Activated CD4-positive, alpha-beta T cell treated with anti-CD3 and anti-CD28 coated beads, Interleukin-2, Interleukin-4, amounts not matched to agents 100 ng/mL and 50 ng/mL, durations not matched to agents 16 hours and 8 hours (primary cell): ENCODE measurements at regions not wholly inside any gene's neighbourhood (a gene's known extent, or its start where the extent isn't known, plus 50 kb on each side); places are given as distances from the start of the nearest gene placed in this dataset.

Experiments used
- DNase-seq: peaks from one replicate; pipeline ENCODE4 v3.0.0-alpha.2; 2020; ENCODE audit warnings: low spot score

- no peak for DNase-seq
Measured at GRCh38 chr1:163896001-163896400, 574.2 kb downstream of the NUF2 start.

- no peak for DNase-seq
Measured at GRCh38 chr1:163897412-163898155, 575.8 kb downstream of the NUF2 start.

- DNase-seq: no peak
Measured at GRCh38 chr1:163906283-163906682, 584.5 kb downstream of the NUF2 start.

- no peak for DNase-seq
Measured at GRCh38 chr1:163912170-163912884, 590.6 kb downstream of the NUF2 start.

GRCh38 chr1:163914785-163915413, 593.1 kb downstream of the NUF2 start:
- no peak for DNase-seq

- no peak for DNase-seq
Measured at GRCh38 chr1:163922743-163923201, 601.0 kb downstream of the NUF2 start.

- no peak for DNase-seq
Measured at GRCh38 chr1:163924041-163924440, 602.3 kb downstream of the NUF2 start.

GRCh38 chr1:163927493-163927892, 605.7 kb downstream of the NUF2 start:
- DNase-seq: no peak

GRCh38 chr1:163928069-163928468, 606.3 kb downstream of the NUF2 start:
- no peak for DNase-seq

GRCh38 chr1:163928651-163929050, 606.9 kb downstream of the NUF2 start:
- no peak for DNase-seq

- no peak for DNase-seq
Measured at GRCh38 chr1:163932901-163933300, 611.1 kb downstream of the NUF2 start.

- no peak for DNase-seq
Measured at GRCh38 chr1:163933437-163933836, 611.7 kb downstream of the NUF2 start.

- DNase-seq: no peak
Measured at GRCh38 chr1:163935738-163936374, 614.1 kb downstream of the NUF2 start.

GRCh38 chr1:163959622-163960021, 599.4 kb upstream of the PBX1 start:
- no peak for DNase-seq

- no peak for DNase-seq
Measured at GRCh38 chr1:163970151-163970550, 588.8 kb upstream of the PBX1 start.

- no peak for DNase-seq
Measured at GRCh38 chr1:163970699-163971098, 588.3 kb upstream of the PBX1 start.

- DNase-seq: no peak
Measured at GRCh38 chr1:163973586-163973985, 585.4 kb upstream of the PBX1 start.

GRCh38 chr1:163974120-163974519, 584.9 kb upstream of the PBX1 start:
- DNase-seq: no peak

GRCh38 chr1:163980394-163980793, 578.6 kb upstream of the PBX1 start:
- DNase-seq: no peak

- no peak for DNase-seq
Measured at GRCh38 chr1:163981500-163982030, 577.4 kb upstream of the PBX1 start.

GRCh38 chr1:163983097-163983496, 575.9 kb upstream of the PBX1 start:
- no peak for DNase-seq

GRCh38 chr1:163985700-163986099, 573.3 kb upstream of the PBX1 start:
- no peak for DNase-seq
